Left ventricle myocardium inferior (tissue), 1 donor: ENCODE measurements at regions not wholly inside any gene's neighbourhood (a gene's known extent, or its start where the extent isn't known, plus 50 kb on each side); places are given as distances from the start of the nearest gene placed in this dataset.

Source experiments
- DNase-seq: peaks from one replicate; pipeline ENCODE4 v3.0.0-alpha.2; 2020
- H3K27ac ChIP-seq: fragments of 200-600 bp; replicated peaks from 2 replicates; pipeline ENCODE4 v1.8.0; 2021
- H3K27me3 ChIP-seq: fragments of 200-600 bp; 2 replicates; pipeline ENCODE4 v1.8.0; 2021; ENCODE audit warnings: low read depth
- H3K36me3 ChIP-seq: fragments of 200-600 bp; 2 replicates; pipeline ENCODE4 v1.8.0; 2021
- H3K4me1 ChIP-seq: fragments of 200-600 bp; 2 replicates; pipeline ENCODE4 v1.8.0; 2021
- H3K4me3 ChIP-seq: fragments of 200-600 bp; 2 replicates; pipeline ENCODE4 v1.8.0; 2021; ENCODE audit warnings: mild to moderate bottlenecking, moderate library complexity
- H3K9me3 ChIP-seq: fragments of 200-600 bp; replicated peaks from 2 replicates; pipeline ENCODE4 v1.8.0; 2021
- CTCF ChIP-seq: fragments of 200-600 bp; IDR thresholded peaks from 2 replicates; pipeline ENCODE4 v1.8.0; 2021; ENCODE audit warnings: antibody characterized with exemption, mild to moderate bottlenecking, borderline replicate concordance
- intact Hi-C: fragments of 100-400 bp; cut with micrococcal nuclease; formaldehyde crosslinking; loops from one replicate; pipeline ENCODE4 v1.11.0; 2022
- donor health status: DM: no; HTN: yes; CAD: no; lungs with severe emphysema.

- Histone ChIP-seq H3K4me1 (no peaks in the 10 kb centered on the region), H3K27me3 (peaks cover 6% of the 10 kb centered on the region), H3K36me3 (no peaks in the 10 kb centered on the region), H3K9me3 (no peaks in the 10 kb centered on the region), H3K27ac (no peak overlapping the region), H3K4me3 (no peak overlapping the region)
- intact Hi-C loops, result no loop called here
- no peak for TF ChIP-seq CTCF
- no peak for DNase-seq
Observed at GRCh38 chr15:29997499-29997898, 85.3 kb upstream of the GOLGA8J start.

GRCh38 chr15:29994284-29994683 lies 88.5 kb upstream of the GOLGA8J start:
- no peak overlapping the region for H3K4me3 ChIP-seq
- intact Hi-C loops, result no loop called here
- peaks cover 8% of the 10 kb centered on the region for H3K4me1 ChIP-seq
- TF ChIP-seq CTCF, result no peak
- no peaks in the 10 kb centered on the region for H3K9me3 ChIP-seq
- H3K36me3 ChIP-seq, result no peaks in the 10 kb centered on the region
- no peak for DNase-seq
- H3K27me3 ChIP-seq, result peaks cover 6% of the 10 kb centered on the region
- H3K27ac ChIP-seq, result no peak overlapping the region

GRCh38 chr15:29990954-29991353 lies 91.8 kb upstream of the GOLGA8J start:
- DNase-seq, result no peak
- Histone ChIP-seq H3K36me3 (no peaks in the 10 kb centered on the region), H3K4me1 (peaks cover 19% of the 10 kb centered on the region), H3K9me3 (no peaks in the 10 kb centered on the region), H3K27me3 (peaks cover 6% of the 10 kb centered on the region), H3K27ac (no peak overlapping the region), H3K4me3 (no peak overlapping the region)
- intact Hi-C loops, result no loop called here
- no peak for TF ChIP-seq CTCF

- no peak for DNase-seq
- intact Hi-C loops, result no loop called here
- Histone ChIP-seq H3K27me3 (peaks cover 9% of the 10 kb centered on the region), H3K9me3 (no peaks in the 10 kb centered on the region), H3K36me3 (no peaks in the 10 kb centered on the region), H3K27ac (no peak overlapping the region), H3K4me1 (peaks cover 19% of the 10 kb centered on the region), H3K4me3 (no peak overlapping the region)
- TF ChIP-seq CTCF, result no peak
Observed at GRCh38 chr15:29990035-29990434, 92.7 kb upstream of the GOLGA8J start.

GRCh38 chr15:29988701-29989100 lies 94.1 kb upstream of the GOLGA8J start:
- Histone ChIP-seq H3K36me3 (no peaks in the 10 kb centered on the region), H3K4me1 (peaks cover 19% of the 10 kb centered on the region), H3K9me3 (no peaks in the 10 kb centered on the region), H3K27ac (no peak overlapping the region), H3K27me3 (peaks cover 19% of the 10 kb centered on the region), H3K4me3 (no peak overlapping the region)
- DNase-seq, result no peak
- no peak for TF ChIP-seq CTCF
- intact Hi-C loops, result no loop called here

GRCh38 chr15:29986946-29987345 lies 95.8 kb upstream of the GOLGA8J start:
- H3K9me3 ChIP-seq, result no peaks in the 10 kb centered on the region
- no peak overlapping the region for H3K4me3 ChIP-seq
- peaks cover 19% of the 10 kb centered on the region for H3K4me1 ChIP-seq
- TF ChIP-seq CTCF, result no peak
- H3K27ac ChIP-seq, result no peak overlapping the region
- intact Hi-C loops, result no loop called here
- no peak for DNase-seq
- no peaks in the 10 kb centered on the region for H3K36me3 ChIP-seq
- H3K27me3 ChIP-seq, result peaks cover 29% of the 10 kb centered on the region
